Kidney capillary endothelial cell (primary cell): ENCODE measurements at regions not wholly inside any gene's neighbourhood (a gene's known extent, or its start where the extent isn't known, plus 50 kb on each side); places are given as distances from the start of the nearest gene placed in this dataset.
"Not testable (repeated sequence)": the region's sequence is repeated elsewhere in the genome, so short reads cannot be mapped to it uniquely, and the experiment has no call there.

Source experiments
- DNase-seq: peaks from one replicate; pipeline ENCODE4 v3.0.0-alpha.2; 2018; ENCODE audit warnings: low spot score

- no peak for DNase-seq
These were observed 185.8 kb upstream of the UBE3A start for GRCh38 chr15:25624504-25625177.

GRCh38 chr15:25623708-25624107 lies 184.9 kb upstream of the UBE3A start:
- DNase-seq: no peak

- no peak for DNase-seq
These were observed 181.6 kb upstream of the UBE3A start for GRCh38 chr15:25620466-25620865.

- DNase-seq: no peak
These were observed 180.9 kb upstream of the UBE3A start for GRCh38 chr15:25619761-25620160.

- no peak for DNase-seq
These were observed 180.3 kb upstream of the UBE3A start for GRCh38 chr15:25619076-25619475.

GRCh38 chr15:25618161-25618560 lies 179.3 kb upstream of the UBE3A start:
- no peak for DNase-seq

GRCh38 chr15:25616471-25616870 lies 177.6 kb upstream of the UBE3A start:
- no peak for DNase-seq

- no peak for DNase-seq
These were observed 174.3 kb upstream of the UBE3A start for GRCh38 chr15:25613134-25613533.

GRCh38 chr15:25611603-25612002 lies 172.8 kb upstream of the UBE3A start:
- no peak for DNase-seq

- no peak for DNase-seq
These were observed 170.5 kb upstream of the UBE3A start for GRCh38 chr15:25609371-25609770.

- DNase-seq: no peak
These were observed 170.1 kb upstream of the UBE3A start for GRCh38 chr15:25608926-25609325.

GRCh38 chr15:25605151-25605550 lies 166.3 kb upstream of the UBE3A start:
- no peak for DNase-seq

GRCh38 chr15:25600751-25601150 lies 161.9 kb upstream of the UBE3A start:
- no peak for DNase-seq

- DNase-seq: no peak
These were observed 158.7 kb upstream of the UBE3A start for GRCh38 chr15:25597571-25597970.

GRCh38 chr15:25596644-25597562 lies 158.1 kb upstream of the UBE3A start:
- no peak for DNase-seq

- no peak for DNase-seq
These were observed 149.0 kb upstream of the UBE3A start for GRCh38 chr15:25587616-25588340.

GRCh38 chr15:25582886-25583285 lies 144.1 kb upstream of the UBE3A start:
- DNase-seq: no peak

- DNase-seq: no peak
These were observed 140.3 kb upstream of the UBE3A start for GRCh38 chr15:25579127-25579526.

- DNase-seq: no peak
These were observed 133.4 kb upstream of the UBE3A start for GRCh38 chr15:25572191-25572590.

- DNase-seq: no peak
These were observed 129.9 kb upstream of the UBE3A start for GRCh38 chr15:25568751-25569150.

GRCh38 chr15:25566545-25566944 lies 127.7 kb upstream of the UBE3A start:
- DNase-seq: not testable (repeated sequence)

GRCh38 chr15:25565470-25566264 lies 126.8 kb upstream of the UBE3A start:
- DNase-seq: no peak
